ENCODE measurements at regions not wholly inside any gene's neighbourhood (a gene's known extent, or its start where the extent isn't known, plus 50 kb on each side); places are given as distances from the start of the nearest gene placed in this dataset.

DNA sequence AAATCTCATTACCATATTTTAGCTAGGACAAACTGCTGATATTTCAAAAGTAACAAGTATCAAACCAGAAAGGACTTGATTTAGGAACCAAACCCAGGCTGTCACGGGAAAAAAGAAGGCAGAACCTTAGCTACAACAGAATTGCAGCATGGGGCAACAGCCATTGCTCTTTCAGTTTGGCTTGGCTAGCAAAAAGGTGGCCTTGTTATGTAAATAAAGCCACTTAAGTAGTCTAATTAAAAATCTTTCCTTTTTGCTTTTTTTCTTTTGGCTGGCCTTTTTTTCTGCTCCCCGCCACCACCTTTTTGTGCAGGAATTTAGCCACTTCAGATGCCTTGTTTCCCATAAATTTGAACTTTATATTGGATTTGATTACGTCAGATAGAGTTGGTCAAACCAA lies 235.9 kb downstream of the CPXCR1 start:
- TF ChIP-seq CTCF (conservative IDR thresholded peaks at IDR 0.05) (no peak), ZFX (IDR thresholded peaks at IDR 0.05) (no peak)
